ENCODE measurements at regions not wholly inside any gene's neighbourhood (a gene's known extent, or its start where the extent isn't known, plus 50 kb on each side); places are given as distances from the start of the nearest gene placed in this dataset.

GRCh38 chr10:3310016-3310784 is 137.6 kb upstream of the PITRM1 start:
- no peak for DNase-seq (ENCODE audit: low spot score)

- DNase-seq (ENCODE audit: low spot score): no peak
Measured at GRCh38 chr10:3306050-3306449, 133.5 kb upstream of the PITRM1 start.

DNA sequence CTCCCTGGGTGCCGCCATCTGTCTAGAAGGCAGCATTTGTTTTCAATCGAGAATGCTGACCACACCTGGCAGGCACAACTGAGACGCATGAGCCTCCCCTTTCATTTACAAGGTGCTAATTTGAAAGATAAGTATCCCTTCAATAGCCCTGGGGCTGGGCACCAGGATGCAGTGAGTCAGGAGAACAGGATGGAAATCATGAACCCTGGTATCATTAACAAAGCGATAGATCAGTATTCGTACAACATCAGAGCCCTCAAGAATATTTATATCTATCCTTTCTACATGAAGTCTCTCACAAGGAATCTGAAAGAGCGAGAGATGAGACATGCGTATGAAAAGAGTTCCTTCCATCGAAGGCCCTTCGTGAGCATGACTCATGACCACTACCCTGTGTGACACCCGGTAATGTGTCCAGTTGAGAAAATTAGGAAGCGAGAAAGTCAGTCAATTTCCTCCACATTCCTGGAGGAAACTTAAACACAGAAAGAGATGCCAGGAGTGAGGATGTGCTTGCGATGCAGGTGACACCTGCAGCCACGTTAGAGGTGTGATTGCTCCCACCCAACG is 123.1 kb upstream of the PITRM1 start:
- no peak for DNase-seq (ENCODE audit: low spot score)

DNA sequence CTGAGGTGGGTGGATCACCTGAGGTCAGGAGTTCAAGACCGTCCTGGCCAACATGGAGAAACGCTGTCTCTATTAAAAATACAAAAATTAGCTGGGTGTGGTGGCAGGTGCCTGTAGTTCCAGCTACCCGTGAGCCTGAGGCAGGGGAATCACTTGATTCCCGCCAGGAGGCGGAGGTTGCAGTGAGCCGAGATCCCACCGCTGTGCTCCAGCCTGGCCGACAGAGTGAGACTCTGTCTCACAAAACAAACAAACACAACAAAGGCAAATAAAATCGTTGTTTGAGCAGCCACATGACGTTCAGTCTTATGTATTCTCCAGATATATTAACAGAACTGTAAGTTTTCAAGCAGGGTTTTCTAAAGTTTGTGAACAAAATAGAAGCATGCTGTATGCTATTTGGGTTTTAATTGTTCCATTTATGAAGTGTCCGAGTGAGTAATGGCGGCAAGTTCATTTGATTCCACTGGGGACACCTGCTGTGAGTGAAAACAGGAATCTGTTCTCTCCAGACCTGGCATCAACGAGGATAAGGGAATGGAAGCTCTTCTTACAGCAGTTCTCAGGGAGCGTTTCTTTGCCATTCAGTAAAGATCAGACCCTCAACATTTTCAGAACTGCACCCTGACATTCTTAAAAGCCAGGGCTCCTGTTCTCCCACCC is 122.5 kb upstream of the PITRM1 start:
- DNase-seq (ENCODE audit: low spot score): no peak

DNA sequence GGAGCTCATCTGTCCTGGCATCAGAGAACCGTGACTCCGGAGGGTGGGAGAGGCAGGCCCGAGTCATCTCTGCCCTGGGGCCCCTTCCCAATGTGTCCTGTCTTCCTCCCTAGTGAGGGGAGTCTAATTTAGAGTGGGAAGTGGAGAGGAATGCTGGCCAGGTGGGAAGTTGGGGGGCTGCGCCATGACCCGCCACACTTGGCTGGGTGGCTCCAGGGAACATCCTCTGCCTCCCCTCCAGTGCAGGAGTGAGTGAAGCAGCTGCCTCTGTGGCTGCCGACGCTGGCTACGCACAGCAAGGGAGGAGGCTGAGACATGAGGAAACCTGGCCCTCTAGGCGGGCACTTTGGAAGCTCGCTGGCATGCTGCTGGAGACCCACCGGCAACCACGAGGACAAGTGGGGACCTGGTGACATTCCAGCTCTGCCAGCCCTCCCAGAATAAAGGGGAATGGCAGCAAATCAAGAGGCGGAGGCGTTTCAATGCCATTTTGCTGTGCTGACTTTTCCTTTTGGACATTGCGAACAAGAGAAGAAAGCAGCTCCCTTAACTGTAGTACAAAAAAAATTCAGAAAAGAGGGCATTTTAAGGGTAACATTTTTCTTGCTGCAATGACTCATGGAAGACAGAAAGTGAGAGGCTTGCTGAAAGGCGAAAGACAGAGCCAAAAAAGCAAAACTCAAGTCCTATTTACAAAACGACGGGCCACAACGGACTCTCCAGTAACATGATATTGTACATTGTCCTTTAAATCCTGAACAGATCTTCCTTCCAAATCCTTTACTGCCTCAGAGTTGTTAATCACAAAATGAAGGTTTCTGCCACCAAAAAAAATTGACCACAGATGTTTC is 121.2 kb upstream of the PITRM1 start:
- DNase-seq (ENCODE audit: low spot score): no peak

GRCh38 chr10:3292636-3293035 is 120.1 kb upstream of the PITRM1 start:
- no peak for DNase-seq (ENCODE audit: low spot score)

DNA sequence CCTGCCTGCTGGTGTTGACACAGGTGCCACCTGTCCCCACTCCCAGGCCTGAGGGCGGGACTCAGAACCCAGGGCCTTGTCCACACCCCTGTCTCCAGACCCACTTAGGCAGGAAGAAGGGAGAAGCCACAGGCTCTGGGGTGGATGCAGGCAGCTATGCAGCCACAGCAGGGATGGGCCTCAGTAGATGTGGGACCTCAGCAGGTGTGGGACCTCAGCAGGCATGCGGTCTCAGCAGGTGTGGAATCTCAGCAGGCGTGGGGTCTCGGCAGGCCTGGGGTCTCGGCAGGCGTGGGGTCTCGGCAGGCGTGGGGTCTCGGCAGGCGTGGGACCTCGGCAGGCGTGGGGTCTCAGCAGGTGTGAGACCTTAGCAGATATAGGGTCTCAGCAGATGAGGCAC is 118.0 kb upstream of the PITRM1 start:
- no peak for DNase-seq (ENCODE audit: low spot score)

DNA sequence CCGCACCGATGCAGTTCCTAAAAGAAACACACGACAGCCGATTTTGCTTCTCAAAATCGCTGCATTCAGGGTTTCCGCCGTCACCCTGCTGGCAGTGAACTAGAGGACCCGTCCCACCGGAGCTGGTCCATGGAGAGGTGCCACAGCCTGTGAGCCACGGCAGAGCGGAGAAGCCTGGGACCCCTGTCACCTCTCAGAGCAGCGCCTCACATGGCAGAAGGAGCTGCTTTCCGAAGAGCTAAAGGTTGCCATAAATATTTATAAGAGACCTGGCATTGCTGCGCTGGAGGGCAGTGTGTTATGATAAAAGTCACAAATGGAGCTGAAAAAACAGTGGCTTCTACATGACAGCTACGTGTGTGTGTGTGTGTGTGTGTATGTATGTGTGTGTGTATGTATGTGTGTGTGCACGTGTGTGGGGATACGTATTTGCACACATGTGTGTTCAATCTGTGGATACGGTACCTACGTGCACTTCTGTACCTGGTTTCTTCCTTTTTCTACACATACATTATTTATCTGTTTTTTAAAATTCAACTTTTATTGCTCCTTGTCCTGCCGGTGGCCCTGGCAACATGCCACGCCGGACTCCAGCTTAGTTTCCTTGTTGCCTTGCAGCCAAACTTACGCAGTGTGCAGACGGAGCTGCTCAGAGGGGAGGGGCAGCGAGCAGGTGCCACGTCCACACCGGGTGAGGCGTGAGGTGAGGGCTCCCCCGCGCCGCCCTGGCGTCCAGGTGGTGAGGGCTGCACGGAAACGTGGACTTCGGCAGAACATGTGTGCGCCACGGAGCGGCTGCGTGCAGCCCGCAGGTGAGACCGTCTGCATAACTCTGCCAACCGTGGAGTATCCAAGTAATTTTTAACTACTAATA is 115.2 kb upstream of the PITRM1 start:
- DNase-seq (ENCODE audit: low spot score): no peak

DNA sequence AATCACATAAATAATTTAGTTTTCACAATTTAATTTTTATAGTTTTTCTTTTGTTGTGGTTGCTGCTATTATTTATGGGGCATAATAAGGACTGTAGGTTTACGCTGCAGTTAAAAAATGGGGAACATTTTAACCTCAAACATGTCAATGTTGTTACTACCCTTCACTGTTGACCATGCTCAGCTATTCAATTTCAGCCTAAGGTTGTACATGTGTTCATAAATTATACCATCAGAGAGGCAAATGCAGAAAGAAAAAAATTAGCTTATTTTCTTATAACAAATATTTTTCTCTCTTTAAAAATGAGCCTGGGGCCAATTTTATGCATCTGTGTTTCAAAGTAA is 110.1 kb upstream of the PITRM1 start:
- DNase-seq (ENCODE audit: low spot score): no peak

- no peak for DNase-seq (ENCODE audit: low spot score)
Measured at GRCh38 chr10:3281941-3282673, 109.5 kb upstream of the PITRM1 start.

GRCh38 chr10:3278771-3279170 is 106.2 kb upstream of the PITRM1 start:
- DNase-seq (ENCODE audit: low spot score): no peak

GRCh38 chr10:3277566-3277965 is 105.0 kb upstream of the PITRM1 start:
- no peak for DNase-seq (ENCODE audit: low spot score)

DNA sequence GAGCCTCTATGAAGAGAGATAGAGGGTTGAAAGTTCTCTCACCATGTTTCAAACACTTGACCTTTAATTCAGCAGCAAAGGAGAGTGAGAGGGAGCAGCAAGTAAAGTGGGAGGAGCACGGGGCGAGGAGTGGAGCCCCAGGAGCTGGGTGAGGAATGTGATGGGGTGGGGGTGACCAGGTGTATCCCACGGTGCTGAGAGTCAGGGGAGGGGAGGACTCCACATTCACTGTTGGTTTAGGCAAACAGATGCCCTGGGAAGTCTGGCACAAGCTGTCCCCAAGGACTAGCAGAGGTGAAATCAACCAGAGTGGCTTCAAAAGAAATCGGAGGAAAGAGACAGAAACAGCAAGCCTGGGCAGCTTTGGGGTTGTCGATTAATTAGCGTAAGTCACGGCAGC is 101.8 kb upstream of the PITRM1 start:
- no peak for DNase-seq (ENCODE audit: low spot score)

DNA sequence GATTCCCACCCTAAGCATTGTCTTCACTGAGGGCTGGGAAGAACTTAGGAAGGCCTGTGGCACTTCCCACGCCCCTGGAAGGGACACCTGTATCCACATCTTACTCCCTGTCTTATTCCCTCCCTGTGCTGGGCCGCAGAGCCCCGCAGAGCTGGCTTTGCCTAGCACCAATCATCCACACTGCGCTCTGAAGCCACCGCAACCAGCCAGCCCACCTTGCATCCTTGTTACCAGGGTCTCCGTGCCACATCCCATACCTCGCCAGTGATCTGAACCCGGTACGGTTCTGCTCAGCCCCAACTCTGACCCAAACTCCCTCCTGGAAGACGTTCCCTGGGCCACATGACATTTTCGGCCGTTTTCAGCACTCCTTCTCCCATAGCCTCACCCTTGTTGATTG is 101.4 kb upstream of the PITRM1 start:
- no peak for DNase-seq (ENCODE audit: low spot score)

- DNase-seq (ENCODE audit: low spot score): no peak
Measured at GRCh38 chr10:3272300-3272699, 99.7 kb upstream of the PITRM1 start.

DNA sequence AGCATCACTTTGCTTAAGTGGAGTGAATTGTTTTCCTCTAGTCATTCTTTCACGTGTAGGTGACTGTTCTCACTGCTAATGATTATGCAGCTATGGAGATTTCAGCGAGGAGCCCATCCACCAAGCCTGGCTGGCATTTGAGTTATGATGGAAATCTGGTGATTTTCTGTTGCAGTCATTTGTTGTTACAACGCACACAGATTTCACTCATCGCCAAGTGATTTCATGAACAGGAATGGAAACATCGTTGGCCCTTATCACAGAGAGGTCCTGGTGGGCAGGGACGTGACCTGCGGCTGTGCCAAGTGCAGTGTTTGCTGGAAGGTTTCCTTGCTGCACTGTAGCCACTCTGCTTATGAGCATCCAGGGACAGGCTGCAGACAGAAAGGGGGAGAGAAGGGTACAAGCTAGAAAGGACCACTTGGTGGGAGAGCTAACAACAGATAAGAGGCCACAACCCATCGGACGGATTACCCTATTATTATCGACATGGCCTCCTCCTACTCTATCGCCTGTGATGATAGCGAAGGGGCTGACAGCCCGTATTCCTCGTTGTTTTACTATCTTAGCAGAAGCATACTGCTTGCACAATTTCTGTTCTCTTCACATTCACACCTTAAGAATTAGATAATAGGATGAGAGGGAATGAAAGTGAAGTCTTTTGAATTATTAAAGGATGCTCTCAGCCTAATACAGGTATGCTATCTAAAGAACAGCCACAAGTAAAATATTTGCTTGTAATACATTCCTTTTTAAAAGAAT is 99.0 kb upstream of the PITRM1 start:
- no peak for DNase-seq (ENCODE audit: low spot score)

DNA sequence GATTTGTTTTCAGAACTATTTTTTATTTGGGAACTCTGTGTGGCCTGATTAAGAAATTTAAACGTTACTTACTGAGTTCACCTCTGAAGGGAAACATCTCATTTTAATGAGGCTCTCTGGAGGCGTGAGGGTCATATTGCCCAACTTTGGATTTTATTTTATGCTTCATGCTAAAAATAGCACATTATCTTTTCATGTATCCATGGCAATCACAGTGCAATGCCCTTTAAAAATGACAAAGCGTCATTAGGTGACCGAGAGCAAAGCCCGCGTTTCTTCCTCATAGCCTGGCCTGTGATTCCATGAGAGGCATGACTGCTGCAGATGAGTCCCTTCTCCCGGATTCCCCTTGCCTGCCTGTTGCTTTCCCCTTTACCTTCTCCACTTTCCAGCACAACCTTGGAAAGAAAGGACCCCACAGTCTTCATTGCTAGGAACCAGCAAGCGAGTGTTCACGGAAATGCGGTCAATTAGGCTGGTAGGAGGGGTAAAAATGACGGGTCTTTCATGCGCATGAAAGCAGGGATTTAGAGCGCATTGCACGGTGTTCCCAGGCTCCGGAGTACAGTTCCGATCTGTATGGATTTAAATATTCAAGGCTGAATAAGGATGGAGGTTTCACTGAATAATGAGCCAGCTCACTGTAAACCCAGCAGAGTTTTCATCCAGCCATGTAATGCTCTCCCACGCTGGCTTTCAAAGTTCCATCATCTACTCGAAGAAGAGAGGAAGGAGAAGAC is 98.2 kb upstream of the PITRM1 start:
- DNase-seq (ENCODE audit: low spot score): no peak

DNA sequence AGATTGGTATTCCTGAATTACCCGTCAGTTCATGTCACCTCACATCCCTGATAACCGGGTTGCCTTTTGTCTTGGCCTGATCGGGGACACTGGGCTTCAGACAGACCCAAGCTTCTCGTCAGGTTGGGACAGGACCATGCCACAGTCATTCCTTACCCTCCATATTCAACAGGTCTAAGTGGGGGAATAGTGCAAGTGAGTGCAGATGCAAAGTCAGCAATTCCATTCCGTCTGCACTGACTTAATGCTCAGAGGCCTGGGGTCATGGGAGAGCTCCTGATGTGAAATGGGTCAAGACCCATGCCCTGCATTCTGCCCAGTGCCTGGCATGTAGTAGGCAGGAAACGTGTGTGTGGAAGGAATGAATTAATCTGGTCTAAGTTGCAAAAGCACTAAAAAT is 95.4 kb upstream of the PITRM1 start:
- no peak for DNase-seq (ENCODE audit: low spot score)

DNA sequence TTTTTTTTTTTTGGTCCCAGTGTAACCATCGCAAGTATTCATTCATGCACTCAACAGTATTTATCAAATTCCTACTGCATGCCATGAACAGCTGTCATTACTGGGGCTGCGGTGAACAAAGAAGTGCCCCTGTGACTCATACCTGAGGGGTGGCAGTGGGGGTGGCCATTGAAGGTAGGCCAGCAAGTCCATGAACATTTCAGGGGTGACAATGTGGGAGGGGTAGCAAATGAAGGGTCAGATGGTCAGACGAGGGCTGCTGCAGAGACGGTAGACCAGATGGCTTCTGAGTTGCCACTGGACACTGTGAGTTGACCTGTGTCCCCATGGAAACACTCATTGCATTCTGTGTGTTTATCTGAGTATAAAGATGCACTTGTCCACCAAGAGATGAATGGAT is 92.5 kb upstream of the PITRM1 start:
- DNase-seq (ENCODE audit: low spot score): no peak

All from CD4-positive, alpha-beta T cell treated with Interleukin-15 for 4 hours (primary cell).